Smooth muscle cell (in vitro differentiated cells): ENCODE measurements at regions not wholly inside any gene's neighbourhood (a gene's known extent, or its start where the extent isn't known, plus 50 kb on each side); places are given as distances from the start of the nearest gene placed in this dataset.

Experiments
- DNase-seq: peaks from one replicate; lab custom pipeline; 2025; ENCODE audit not compliant: unreplicated experiment; lab: John Stamatoyannopoulos, UW
- H2AFZ ChIP-seq: fragments of 200-600 bp; sonication (generic); 2 replicates; pipeline ENCODE4 v1.6.0; 2016; ENCODE audit warnings: antibody characterized with exemption, low read depth, mild to moderate bottlenecking
- H3F3A ChIP-seq: fragments of 200-600 bp; sonication (generic); 2 replicates; pipeline ENCODE4 v1.6.0; 2017; ENCODE audit warnings: antibody characterized with exemption, low read depth
- H3K27ac ChIP-seq: fragments of 200-600 bp; sonication (generic); 2 replicates; pipeline ENCODE4 v1.5.1; 2016; ENCODE audit warnings: low read depth, mild to moderate bottlenecking
- H3K27me3 ChIP-seq: fragments of 200-600 bp; sonication (generic); 2 replicates; pipeline ENCODE4 v1.6.1; 2016; ENCODE audit warnings: low read depth, mild to moderate bottlenecking
- H3K36me3 ChIP-seq: fragments of 200-600 bp; sonication (generic); 2 replicates; pipeline ENCODE4 v1.5.1; 2016; ENCODE audit warnings: low read depth
- H3K4me1 ChIP-seq: fragments of 200-600 bp; sonication (generic); 2 replicates; pipeline ENCODE4 v1.5.1; 2016; ENCODE audit warnings: low read depth
- H3K4me2 ChIP-seq: fragments of 200-600 bp; sonication (generic); 2 replicates; pipeline ENCODE4 v1.6.0; 2016; ENCODE audit warnings: mild to moderate bottlenecking
- H3K4me3 ChIP-seq: fragments of 200-600 bp; sonication (generic); 2 replicates; pipeline ENCODE4 v1.5.1; 2016; ENCODE audit warnings: mild to moderate bottlenecking
- H3K79me2 ChIP-seq: fragments of 200-600 bp; sonication (generic); 2 replicates; pipeline ENCODE4 v1.6.0; 2016; ENCODE audit warnings: low read depth, mild to moderate bottlenecking
- H3K9ac ChIP-seq: fragments of 200-600 bp; sonication (generic); 2 replicates; pipeline ENCODE4 v1.6.0; 2016; ENCODE audit warnings: low read depth
- H3K9me3 ChIP-seq: fragments of 200-600 bp; sonication (generic); replicated peaks from 2 replicates; pipeline ENCODE4 v1.5.1; 2016; ENCODE audit warnings: low read depth
- H4K20me1 ChIP-seq: fragments of 200-600 bp; sonication (generic); 2 replicates; pipeline ENCODE4 v1.6.0; 2016; ENCODE audit warnings: low read depth
- CTCF ChIP-seq: fragments of 200-600 bp; sonication (generic); IDR thresholded peaks from 2 replicates; pipeline ENCODE4 v1.5.1; 2017; ENCODE audit warnings: borderline replicate concordance, mild to moderate bottlenecking, antibody characterized with exemption; ENCODE audit not compliant: insufficient read depth, poor library complexity, severe bottlenecking
- WGBS: methylation state at CpG from one replicate; pipeline ENCODE4 v1.1.7; 2016; ENCODE audit warnings: low lambda C conversion rate; 5-methylcytosine and 5-hydroxymethylcytosine counted together

DNA sequence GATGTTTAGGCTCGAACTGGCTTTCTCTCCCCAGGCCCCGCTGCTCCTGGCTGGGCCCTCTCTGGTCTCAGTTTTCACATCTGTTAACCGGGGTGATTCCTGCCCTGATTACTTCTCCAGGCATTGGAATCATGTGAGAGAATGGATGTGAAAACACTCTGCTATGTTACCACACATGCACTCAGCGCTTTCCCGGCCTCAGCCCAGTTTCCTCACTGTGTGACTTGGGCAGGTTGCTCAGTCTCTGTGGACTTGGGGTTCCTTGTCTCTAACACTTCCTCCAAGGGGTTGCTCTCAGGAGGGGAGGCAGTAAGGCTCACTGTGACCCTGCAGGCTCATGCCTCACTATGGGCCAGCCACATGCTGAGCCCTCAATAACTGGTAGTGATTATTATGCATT is 230.4 kb upstream of the HS6ST1 start:
- H3K9me3 ChIP-seq: no peaks in the 10 kb centered on the region
- no peak overlapping the region for H2AFZ ChIP-seq
- WGBS: 93% methylated on average over 5 of the region's 5 CpGs
- H3K27me3 ChIP-seq: no peaks in the 10 kb centered on the region
- no peak for DNase-seq
- no peaks in the 10 kb centered on the region for H3K36me3 ChIP-seq
- H3K9ac ChIP-seq: no peak overlapping the region
- no peak overlapping the region for H3K4me2 ChIP-seq
- no peak overlapping the region for H3K27ac ChIP-seq
- no peaks in the 10 kb centered on the region for H4K20me1 ChIP-seq
- peaks cover 7% of the 10 kb centered on the region for H3K4me1 ChIP-seq
- no peaks in the 10 kb centered on the region for H3F3A ChIP-seq
- no peak for TF ChIP-seq CTCF
- H3K79me2 ChIP-seq: no peaks in the 10 kb centered on the region
- H3K4me3 ChIP-seq: no peak overlapping the region

GRCh38 chr2:128549646-128550260 is 231.1 kb upstream of the HS6ST1 start:
- Histone ChIP-seq H3K79me2 (no peaks in the 10 kb centered on the region), H4K20me1 (no peaks in the 10 kb centered on the region), H3K9me3 (no peaks in the 10 kb centered on the region), H3K27me3 (no peaks in the 10 kb centered on the region), H2AFZ (no peak overlapping the region), H3K36me3 (no peaks in the 10 kb centered on the region), H3K4me2 (peak overlapping the region; percentile 39), H3K4me3 (no peak overlapping the region), H3F3A (no peaks in the 10 kb centered on the region), H3K9ac (no peak overlapping the region), H3K4me1 (peaks cover 7% of the 10 kb centered on the region), H3K27ac (no peak overlapping the region)
- WGBS: 56% methylated on average over 10 of the region's 11 CpGs
- TF ChIP-seq CTCF: no peak
- DNase-seq: no peak

DNA sequence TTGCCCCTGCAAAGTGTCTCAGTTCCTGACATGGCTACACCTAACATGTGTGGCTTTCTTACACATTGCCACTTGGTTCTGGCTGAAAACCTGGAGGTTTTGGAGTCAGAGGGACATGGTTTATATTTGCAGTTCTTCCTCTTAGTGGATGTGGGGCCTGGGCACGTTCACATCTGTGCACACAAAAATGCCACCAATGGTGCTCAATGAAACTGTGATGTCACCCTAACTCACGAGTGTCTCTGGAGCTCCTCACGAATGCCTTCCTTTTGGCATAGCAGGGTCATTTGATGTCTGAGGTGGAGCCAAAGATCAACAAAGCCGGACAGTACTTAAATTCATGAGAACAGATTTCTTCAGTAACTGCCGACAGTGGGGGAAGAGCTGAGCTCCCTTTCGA is 231.7 kb upstream of the HS6ST1 start:
- no peak overlapping the region for H3K9ac ChIP-seq
- H3K36me3 ChIP-seq: no peaks in the 10 kb centered on the region
- WGBS: 61% methylated on average over 6 of the region's 6 CpGs

More for the DNA sequence above, 231.7 kb upstream of the HS6ST1 start:
- H4K20me1 ChIP-seq: no peaks in the 10 kb centered on the region
- H3K4me2 ChIP-seq: peak overlapping the region; percentile 39
- H3K27me3 ChIP-seq: no peaks in the 10 kb centered on the region
- no peak overlapping the region for H3K4me3 ChIP-seq
- no peak overlapping the region for H2AFZ ChIP-seq
- H3K27ac ChIP-seq: no peak overlapping the region
- H3F3A ChIP-seq: no peaks in the 10 kb centered on the region
- no peaks in the 10 kb centered on the region for H3K9me3 ChIP-seq
- no peak for TF ChIP-seq CTCF
- no peak for DNase-seq
- H3K4me1 ChIP-seq: peaks cover 7% of the 10 kb centered on the region
- no peaks in the 10 kb centered on the region for H3K79me2 ChIP-seq
